ENCODE measurements at regions not wholly inside any gene's neighbourhood (a gene's known extent, or its start where the extent isn't known, plus 50 kb on each side); places are given as distances from the start of the nearest gene placed in this dataset.

DNA sequence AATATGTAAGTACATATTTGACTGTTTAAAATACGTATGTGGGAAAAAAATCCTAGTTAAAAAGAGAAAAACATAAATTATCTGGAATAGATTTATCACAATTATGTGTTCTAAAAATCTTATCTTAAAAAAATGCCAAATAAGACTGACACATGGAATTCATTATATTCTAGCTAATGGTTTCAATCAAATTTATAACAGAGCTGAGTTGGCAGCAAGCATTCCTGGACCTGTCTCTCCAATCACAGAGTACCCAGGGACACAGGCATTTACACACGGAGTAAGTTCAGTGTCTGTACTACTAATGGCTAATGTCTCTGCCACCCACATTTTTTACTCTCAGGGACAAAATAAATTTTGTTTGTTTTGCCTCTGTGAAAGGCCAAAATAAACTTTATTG is 122.3 kb downstream of the RPS12 start:
- no peak for DNase-seq (ENCODE audit: low read depth)

GRCh38 chr6:132937466-132937906 is 123.1 kb downstream of the RPS12 start:
- peak; percentile 61 for DNase-seq (ENCODE audit: low read depth)

DNA sequence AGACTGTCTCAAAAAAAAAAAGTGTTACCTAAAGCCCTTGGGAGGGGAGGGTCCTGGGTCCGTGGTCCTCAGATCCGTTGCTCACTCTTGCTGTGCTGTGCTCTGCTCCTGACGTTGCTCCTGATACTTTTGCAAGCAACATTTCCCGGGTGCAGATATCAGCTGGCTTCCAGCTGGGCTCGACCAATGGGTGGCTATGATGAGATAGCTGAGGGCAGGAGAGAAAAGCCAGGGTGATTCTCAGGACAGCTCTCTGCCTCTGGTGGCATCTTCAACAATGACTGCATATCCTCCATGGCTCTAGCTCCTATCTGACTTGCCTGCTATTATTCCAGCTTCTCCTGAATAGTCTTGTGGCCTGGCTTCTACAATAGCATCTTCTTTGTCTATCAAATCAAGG is 134.5 kb downstream of the RPS12 start:
- no peak for DNase-seq (ENCODE audit: low read depth)

GRCh38 chr6:132950566-132950965 is 136.2 kb downstream of the RPS12 start:
- no peak for DNase-seq (ENCODE audit: low read depth)

DNA sequence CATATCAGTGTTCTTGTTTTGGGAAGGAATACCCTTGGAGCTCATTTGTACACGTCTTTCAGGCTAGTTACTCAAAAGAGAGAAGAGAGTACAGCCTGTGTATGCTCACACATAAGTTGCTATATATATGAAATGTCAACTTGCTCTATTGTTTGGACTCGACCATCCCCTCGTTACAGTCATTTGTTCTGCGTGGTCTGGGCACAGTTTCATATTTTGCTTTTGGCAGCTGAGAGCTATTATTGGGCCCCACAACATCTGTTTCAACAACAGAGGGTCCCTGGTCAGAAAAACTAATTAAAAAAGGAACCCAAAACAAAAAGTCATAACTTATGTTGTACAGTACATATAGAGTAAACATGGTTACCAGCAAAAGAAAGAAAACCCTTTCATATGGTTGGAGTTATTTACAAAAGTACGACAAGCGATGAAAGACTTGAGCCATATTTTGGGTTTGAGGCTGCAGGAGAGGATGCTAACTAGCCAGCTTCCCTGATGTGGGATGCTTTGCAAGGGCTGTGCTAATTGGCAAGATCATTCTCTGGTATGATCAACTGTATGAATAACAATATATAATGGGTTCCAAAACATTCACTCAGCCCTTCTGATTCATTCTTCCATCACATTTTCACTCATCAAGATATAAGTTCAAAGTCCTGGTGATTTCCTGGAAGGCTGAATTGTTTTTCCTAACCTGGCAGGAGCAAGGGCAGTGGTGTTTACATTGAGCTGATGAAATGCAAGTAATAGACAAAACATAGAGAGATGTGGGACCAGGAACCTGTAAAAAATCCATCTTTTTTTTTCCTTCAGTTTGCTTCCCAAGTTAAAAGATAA is 137.9 kb downstream of the RPS12 start:
- DNase-seq (ENCODE audit: low read depth) = no peak

DNA sequence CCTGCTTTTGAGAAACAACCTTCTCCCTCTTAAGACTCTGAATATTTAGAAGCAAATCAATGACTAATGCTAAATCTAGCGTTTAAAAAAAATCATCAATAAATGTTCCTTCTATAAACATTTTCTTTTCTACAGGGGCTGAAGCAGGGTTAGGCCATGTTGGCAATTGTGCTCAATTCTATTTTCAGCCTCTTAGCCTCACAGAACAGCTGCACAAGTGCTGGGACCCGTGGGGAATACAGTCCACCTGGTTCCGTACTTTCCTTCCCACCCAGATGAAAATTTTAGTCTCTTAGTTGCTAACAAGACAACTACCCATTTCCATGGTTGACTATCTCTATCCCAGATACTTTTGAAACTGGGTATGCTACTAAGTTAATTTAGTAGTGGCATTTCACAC is 138.6 kb downstream of the RPS12 start:
- no peak for DNase-seq (ENCODE audit: low read depth)

GRCh38 chr6:132954222-132954621 is 139.9 kb downstream of the RPS12 start:
- DNase-seq (ENCODE audit: low read depth) = no peak

DNA sequence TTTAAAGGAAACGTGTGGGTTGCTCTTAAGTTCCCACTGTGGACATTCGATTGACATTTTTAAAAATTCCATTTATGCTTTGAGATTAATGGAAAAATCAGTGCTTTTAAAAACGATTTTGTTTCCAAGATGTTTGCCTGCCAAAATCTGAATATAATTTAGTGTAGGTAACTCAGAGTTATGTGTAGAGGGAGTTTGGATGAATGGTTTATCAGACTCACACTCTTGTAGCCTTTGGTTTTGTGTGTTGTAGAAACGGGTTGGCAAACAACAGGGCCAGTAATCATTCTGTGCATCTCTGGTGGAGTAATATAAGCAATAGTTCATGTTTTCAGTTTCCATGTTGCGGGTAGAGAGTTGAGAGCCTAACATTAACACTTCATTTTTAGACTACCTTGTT is 140.6 kb downstream of the RPS12 start:
- no peak for DNase-seq (ENCODE audit: low read depth)

DNA sequence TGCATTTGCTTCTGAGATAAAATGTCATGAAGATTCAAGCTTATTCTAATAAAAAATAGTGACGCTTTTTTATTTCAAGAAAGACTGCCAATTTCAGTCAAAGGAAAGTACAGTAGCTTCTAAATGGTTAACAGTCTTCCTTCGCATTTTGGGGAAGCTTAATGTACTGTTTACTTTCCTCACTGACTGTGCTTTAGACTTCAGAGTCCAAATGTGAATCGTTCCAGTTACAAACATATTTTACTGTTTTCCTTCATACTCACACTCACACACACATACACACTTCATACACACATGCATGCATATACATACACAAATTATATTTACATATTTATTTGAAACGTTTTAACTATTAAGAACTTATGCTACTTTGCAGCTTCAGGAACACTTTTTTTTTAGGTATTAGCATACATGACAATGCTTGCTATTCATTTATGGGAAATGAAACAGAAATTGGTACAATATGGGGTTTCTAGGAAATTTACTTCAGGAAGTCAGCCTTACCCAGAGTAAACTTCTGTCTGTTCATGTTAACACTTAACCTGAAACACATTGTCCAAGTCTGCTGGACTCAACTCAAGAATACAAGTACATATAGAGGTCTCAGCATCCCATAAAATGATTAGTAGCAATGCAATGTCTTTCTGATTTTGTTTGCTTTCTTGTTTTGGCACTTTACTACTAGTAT is 145.4 kb downstream of the RPS12 start:
- peak; percentile 6 for DNase-seq (ENCODE audit: low read depth)

DNA sequence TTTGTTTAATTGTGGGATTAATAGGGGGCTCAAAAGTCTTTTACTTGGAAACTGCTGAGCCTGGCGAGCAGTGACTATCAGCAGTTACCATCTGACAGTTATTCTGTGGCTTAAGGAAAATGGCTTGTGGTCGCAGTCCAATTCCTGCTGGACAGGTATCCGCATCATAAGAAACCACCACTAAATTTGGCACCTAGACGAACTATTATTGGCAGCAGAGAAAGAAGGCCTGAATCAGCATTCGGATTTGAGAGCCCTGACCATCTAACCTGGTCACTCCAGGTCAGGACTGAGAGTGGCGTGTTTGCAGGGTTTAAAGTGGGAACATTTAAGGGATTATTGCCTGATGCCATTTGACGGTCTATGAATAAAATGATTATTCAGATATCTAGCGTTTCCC is 146.4 kb downstream of the RPS12 start:
- peak; percentile 93 for DNase-seq (ENCODE audit: low read depth)

DNA sequence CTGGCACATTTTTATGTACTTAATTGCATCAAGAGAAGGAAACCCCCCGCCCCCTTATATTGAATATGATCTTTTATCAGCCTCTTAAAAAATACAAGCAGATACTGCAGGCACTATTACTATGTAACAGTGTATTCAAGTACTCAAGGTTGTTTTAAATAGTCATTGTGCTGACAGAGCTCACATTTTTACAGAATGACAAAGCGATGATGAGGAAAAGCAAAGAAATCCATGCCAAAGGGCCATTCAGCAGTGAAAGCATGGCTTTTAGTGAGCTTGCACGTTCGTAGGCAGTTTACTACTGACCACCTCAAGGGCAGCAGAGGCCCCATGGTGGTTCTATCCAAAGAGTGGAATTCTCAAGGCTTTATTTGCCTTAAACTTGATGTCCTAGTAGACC is 146.8 kb downstream of the RPS12 start:
- DNase-seq (ENCODE audit: low read depth) = peak; percentile 90

DNA sequence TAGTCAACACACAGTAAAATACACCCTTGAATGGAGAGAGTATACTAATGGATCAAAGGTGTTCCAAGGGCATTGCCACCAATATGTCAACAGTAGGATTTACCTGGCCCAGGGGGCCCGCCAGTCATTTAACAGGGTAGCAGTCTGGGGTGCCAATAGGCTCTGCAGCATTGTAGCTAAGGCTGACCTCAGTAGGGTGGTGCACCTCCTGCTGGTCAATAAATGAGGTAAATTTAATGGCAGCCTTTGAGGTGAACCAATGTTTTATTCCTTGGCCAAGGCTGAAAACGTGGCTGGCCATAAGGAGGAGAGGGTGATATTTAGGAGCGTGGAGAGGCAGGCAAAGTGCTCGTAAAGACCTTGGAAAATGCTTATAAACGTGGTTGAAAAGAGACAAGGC is 147.2 kb downstream of the RPS12 start:
- peak; percentile 12 for DNase-seq (ENCODE audit: low read depth)

DNA sequence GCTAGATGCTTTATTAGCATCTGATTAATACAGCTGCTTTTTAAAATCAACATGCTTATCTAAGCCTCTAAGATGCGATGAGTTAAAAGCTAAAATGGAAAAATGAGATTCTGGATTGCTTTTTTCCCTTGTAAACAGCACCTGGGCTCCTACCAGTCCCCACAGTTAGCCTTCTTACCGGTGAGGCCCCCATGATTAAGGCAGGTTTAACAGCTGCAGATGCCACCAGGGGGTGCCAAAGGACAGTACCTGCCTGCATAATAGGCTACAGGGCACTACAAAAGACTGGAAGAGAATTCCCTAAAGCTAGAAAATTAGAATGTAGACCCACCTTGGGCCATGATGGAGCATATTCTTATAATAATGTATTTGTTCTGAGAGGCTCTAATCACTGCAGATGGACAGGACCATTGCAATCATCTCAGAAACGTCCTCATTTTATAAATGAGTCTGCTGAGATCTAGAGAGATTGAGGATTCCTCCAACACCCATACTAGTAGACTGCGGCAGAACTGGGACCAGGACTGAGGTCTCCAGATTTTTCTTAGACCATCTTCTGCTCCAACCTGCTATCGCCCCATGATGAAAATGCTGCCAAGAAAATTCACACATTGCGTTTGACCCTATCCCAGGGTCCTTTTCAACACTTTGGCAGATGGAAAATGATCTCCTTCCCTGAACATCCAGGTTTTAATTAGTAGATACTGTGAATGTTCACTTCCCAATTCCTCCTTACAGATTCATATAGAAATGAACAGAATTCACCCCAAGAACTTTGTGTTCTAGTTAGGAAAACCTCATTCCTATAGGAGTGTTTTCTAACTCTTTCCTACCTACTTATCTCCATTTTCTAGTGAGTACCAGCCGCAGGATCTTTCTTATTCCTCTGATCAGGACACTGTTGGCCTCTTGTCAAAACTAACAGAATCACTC is 148.8 kb downstream of the RPS12 start:
- peak; percentile 69 for DNase-seq (ENCODE audit: low read depth)

DNA sequence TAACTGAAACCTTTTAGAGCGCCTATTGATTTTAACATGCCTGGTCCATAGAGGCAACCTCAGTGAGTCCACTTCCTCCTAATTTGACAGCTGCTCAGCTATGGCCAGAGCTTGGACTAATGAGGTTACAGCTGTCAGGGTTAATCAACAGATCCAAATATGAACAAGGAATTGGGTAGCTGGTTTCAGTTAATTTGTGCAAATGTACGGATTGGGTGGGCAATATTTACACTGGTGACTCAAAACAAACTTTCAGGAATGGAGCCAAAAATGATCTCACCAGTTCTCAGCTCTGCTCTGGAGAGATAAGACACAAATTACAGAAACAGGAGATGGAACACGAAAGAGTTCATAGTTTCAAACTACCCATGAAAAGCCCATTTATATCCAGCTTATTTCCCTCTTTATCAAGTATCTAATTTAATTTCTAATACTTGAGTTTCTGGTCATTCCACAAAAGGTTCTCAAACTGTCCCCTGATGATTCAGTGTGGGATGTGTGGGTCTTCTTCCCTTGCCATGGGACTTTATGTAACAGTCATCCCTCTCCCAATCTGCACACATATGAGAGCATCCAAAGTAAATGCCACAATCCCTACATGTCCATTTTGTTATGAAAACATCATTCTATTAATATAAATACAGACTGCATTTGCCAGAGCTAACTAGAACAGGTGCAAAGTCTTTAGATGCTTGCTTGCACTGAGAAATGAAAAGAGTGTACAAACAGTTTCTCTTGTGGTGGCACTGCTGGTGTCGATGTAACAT is 149.9 kb downstream of the RPS12 start:
- DNase-seq (ENCODE audit: low read depth) = peak; percentile 60

DNA sequence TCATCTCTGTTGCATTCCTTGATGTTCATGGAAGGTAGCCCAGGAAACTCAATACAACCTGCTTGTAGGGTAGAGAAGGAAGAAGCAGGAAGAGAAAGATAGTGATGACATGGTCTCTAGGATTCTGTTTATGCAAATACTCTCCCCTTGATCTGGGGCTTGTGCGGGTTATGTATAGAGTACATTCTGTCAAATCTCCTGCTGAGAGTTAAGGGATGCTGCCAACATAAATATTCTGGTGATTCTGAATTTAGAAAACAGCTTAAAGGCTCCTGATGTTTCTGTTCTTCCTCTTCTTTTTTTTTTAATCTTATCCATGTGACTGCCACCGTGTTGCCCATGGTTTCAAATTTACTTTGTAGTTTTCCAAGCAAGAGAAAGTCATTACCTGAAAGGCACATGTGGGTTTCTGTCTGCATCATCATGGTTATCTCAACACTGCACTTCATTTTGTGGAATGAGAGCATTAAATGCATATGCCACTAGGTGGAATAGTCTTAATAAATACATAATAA is 150.6 kb downstream of the RPS12 start:
- DNase-seq (ENCODE audit: low read depth) = no peak

- peak; percentile 50 for DNase-seq (ENCODE audit: low read depth)
Observed at GRCh38 chr6:132967871-132968270, 153.5 kb downstream of the RPS12 start.

DNA sequence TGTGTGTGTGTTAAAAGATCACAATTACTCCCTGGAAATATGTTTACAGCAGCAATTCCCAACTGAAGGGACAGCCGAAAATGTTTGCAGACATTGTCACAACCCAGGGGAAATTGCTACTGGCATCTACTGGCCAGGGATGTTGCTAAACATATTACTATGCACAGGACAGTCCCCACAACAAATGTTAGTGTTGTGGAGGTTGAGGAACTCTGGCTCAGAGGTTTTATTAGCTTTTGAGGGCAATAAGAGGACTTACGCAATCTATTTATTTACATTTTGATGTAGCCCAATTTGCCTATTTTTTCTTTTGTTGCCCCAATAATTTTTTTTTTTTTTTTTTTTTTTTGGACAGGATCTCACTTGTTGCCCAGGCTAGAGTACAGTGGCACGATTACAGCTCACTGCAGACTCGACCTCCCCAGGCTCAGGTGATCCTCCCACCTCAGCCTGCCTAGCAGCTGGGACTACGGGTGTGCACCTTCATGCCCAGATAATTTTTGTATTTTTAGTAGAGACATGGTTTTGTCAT is 154.1 kb downstream of the RPS12 start:
- peak; percentile 35 for DNase-seq (ENCODE audit: low read depth)

DNA sequence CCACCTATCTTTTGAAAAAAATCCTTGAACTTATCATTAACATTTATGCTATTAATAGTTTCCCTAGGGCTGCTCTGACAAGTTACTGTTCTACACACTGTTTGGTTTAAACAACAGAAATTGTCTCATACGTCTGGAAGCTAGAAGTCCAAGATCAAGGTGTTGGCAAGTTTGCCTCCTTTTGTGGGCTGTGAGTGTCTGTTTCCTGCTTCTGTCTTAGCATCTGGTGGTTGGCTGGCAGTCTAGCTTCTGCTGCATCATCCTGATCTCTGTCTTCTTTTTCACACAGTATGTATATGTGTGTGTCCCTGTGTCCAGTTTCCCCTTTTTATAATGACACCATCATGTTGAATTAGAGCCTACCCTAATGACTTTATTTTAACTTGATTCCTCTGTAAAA is 154.8 kb downstream of the RPS12 start:
- peak; percentile 41 for DNase-seq (ENCODE audit: low read depth)

DNA sequence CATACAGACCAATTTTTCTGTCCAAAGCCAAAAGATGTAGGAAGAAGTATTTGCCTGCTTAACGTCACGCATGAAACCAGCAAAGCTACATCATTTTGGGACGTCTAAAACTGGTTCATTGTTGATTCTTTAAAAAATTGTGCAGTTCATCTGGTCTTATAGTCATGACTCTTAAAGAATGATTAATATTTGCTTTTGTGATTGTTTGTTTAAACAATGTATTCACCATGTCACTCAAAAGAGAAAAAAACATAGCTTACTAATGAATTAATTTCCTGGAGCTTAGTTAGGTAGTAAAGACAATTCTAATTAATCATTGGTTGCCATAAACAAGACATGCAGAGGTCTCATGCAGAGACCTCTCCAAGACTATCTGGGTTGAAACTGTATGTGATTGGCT is 157.3 kb downstream of the RPS12 start:
- no peak for DNase-seq (ENCODE audit: low read depth)

DNA sequence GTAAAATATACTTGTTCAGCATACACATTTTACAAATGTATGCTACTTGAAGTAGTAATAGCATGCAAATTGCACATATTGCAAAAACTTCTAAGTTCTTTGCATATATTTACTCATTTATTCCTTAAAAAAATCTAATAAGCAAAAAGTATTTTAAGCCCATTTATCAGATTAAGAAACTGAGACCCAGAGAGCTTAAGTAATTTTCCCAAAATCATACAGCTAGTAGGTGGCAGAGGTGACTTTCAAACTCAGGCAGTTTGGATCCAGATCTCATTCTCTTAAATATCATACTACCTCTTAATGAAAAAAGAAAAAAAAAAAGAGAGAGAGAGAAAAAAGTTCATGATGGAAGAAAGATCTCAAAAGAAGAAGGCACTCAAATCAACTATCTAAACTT is 157.9 kb downstream of the RPS12 start:
- no peak for DNase-seq (ENCODE audit: low read depth)

DNA sequence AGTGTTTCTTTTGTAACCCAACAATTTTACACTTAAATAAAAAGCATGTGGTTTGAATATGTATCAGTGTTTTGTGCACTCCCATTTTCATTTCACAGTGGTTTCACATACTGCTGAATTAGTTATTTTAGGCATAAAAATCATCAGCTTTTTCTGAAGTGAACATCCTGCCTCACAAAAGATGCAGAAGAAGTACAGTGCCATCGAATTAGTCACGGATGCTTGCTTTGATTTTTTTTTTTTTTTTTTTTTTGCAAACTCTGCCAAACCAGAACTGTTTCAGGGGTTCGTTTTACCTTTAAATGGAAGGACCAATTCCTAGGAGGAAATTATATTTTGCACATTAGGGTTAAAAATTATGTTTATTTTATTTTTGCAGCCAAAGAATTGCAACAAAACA is 158.6 kb downstream of the RPS12 start:
- DNase-seq (ENCODE audit: low read depth) = no peak
